ENCODE measurements at regions not wholly inside any gene's neighbourhood (a gene's known extent, or its start where the extent isn't known, plus 50 kb on each side); places are given as distances from the start of the nearest gene placed in this dataset.

- Histone ChIP-seq H3K4me3 (ENCODE audit: low read depth, low read length) (no peak overlapping the region), H3K27me3 (ENCODE audit: control insufficient read depth, insufficient read depth, low read length) (no peaks in the 10 kb centered on the region), H3K36me3 (ENCODE audit: control insufficient read depth, insufficient read depth, low read length) (no peaks in the 10 kb centered on the region)
- DNase-seq (ENCODE audit: low read depth): no peak
- no peak for TF ChIP-seq CTCF (IDR thresholded peaks at IDR 0.05; ENCODE audit: insufficient read depth, low read length, poor library complexity, severe bottlenecking)
These were observed 73.9 kb downstream of the FOXF2 start for GRCh38 chr6:1463275-1463674.

GRCh38 chr6:1463751-1464426, 74.5 kb downstream of the FOXF2 start:
- no peak for DNase-seq (ENCODE audit: low read depth)
- H3K27me3 ChIP-seq (ENCODE audit: control insufficient read depth, insufficient read depth, low read length): no peaks in the 10 kb centered on the region
- TF ChIP-seq CTCF (IDR thresholded peaks at IDR 0.05; ENCODE audit: insufficient read depth, low read length, poor library complexity, severe bottlenecking): no peak
- H3K4me3 ChIP-seq (ENCODE audit: low read depth, low read length): no peak overlapping the region
- no peaks in the 10 kb centered on the region for H3K36me3 ChIP-seq (ENCODE audit: control insufficient read depth, insufficient read depth, low read length)

- Histone ChIP-seq H3K4me3 (ENCODE audit: low read depth, low read length) (no peak overlapping the region), H3K27me3 (ENCODE audit: control insufficient read depth, insufficient read depth, low read length) (no peaks in the 10 kb centered on the region), H3K36me3 (ENCODE audit: control insufficient read depth, insufficient read depth, low read length) (no peaks in the 10 kb centered on the region)
- DNase-seq (ENCODE audit: low read depth): no peak
- no peak for TF ChIP-seq CTCF (IDR thresholded peaks at IDR 0.05; ENCODE audit: insufficient read depth, low read length, poor library complexity, severe bottlenecking)
These were observed 75.5 kb downstream of the FOXF2 start for GRCh38 chr6:1464781-1465370.

- DNase-seq (ENCODE audit: low read depth): no peak
- no peak for TF ChIP-seq CTCF (IDR thresholded peaks at IDR 0.05; ENCODE audit: insufficient read depth, low read length, poor library complexity, severe bottlenecking)
- H3K4me3 ChIP-seq (ENCODE audit: low read depth, low read length): no peak overlapping the region
- no peaks in the 10 kb centered on the region for H3K27me3 ChIP-seq (ENCODE audit: control insufficient read depth, insufficient read depth, low read length)
- no peaks in the 10 kb centered on the region for H3K36me3 ChIP-seq (ENCODE audit: control insufficient read depth, insufficient read depth, low read length)
These were observed 78.8 kb downstream of the FOXF2 start for GRCh38 chr6:1468126-1468525.

- Histone ChIP-seq H3K36me3 (ENCODE audit: control insufficient read depth, insufficient read depth, low read length) (no peaks in the 10 kb centered on the region), H3K4me3 (ENCODE audit: low read depth, low read length) (no peak overlapping the region), H3K27me3 (ENCODE audit: control insufficient read depth, insufficient read depth, low read length) (no peaks in the 10 kb centered on the region)
- DNase-seq (ENCODE audit: low read depth): no peak
- no peak for TF ChIP-seq CTCF (IDR thresholded peaks at IDR 0.05; ENCODE audit: insufficient read depth, low read length, poor library complexity, severe bottlenecking)
These were observed 80.7 kb downstream of the FOXF2 start for GRCh38 chr6:1470040-1470439.

GRCh38 chr6:1472643-1473042, 83.3 kb downstream of the FOXF2 start:
- TF ChIP-seq CTCF (IDR thresholded peaks at IDR 0.05; ENCODE audit: insufficient read depth, low read length, poor library complexity, severe bottlenecking): no peak
- Histone ChIP-seq H3K27me3 (ENCODE audit: control insufficient read depth, insufficient read depth, low read length) (no peaks in the 10 kb centered on the region), H3K4me3 (ENCODE audit: low read depth, low read length) (no peak overlapping the region), H3K36me3 (ENCODE audit: control insufficient read depth, insufficient read depth, low read length) (no peaks in the 10 kb centered on the region)
- DNase-seq (ENCODE audit: low read depth): no peak
